Hematopoietic multipotent progenitor cell (in vitro differentiated cells): ENCODE measurements at regions not wholly inside any gene's neighbourhood (a gene's known extent, or its start where the extent isn't known, plus 50 kb on each side); places are given as distances from the start of the nearest gene placed in this dataset.

Experiments used
- DNase-seq, 3 donors: peaks; one replicate each; pipeline ENCODE4 v3.0.0-alpha.2; 2011 to 2015; ENCODE audit warnings: low read depth in 2 of 3, low spot score in 2 of 3

DNA sequence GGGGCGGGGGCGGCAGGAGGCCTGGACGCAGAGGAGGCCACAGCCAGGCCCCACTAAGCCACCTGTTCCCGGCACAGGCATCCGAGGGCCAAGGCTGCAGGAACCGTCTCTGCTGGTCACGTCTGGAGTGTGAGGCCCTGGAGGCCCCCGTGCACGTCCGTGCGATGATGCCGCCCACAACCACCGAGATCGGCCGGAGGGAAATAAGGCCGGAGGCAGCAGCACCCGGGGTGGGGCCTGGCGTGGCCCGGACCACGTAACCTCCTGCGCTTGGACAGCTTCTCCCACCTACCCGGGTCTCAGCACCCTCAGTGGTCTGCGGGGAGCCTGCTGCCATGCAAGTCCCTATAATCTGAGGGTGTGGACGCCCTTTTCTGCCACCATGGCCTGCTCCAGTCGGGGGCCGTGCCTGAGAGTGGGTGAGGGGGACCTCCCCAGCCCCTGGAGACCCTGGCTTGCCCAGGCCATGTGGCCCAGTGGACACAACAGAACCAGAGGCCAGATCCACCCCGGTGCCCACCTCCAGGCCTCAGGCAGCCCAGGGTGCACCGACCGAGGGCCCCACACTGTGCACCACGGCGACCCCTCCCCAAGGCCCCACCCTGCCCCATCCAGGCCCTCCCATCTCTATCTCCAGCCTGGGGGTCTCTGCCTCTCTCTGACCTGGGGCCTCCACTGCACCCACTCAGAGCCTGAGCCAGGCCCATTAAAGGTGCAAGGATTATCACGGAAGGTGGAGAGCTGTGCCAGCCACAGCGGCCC is 83.1 kb downstream of the PDGFA start:
- no peak for DNase-seq

- no peak for DNase-seq
Measured at GRCh38 chr7:437329-438251, 82.1 kb downstream of the PDGFA start.

DNA sequence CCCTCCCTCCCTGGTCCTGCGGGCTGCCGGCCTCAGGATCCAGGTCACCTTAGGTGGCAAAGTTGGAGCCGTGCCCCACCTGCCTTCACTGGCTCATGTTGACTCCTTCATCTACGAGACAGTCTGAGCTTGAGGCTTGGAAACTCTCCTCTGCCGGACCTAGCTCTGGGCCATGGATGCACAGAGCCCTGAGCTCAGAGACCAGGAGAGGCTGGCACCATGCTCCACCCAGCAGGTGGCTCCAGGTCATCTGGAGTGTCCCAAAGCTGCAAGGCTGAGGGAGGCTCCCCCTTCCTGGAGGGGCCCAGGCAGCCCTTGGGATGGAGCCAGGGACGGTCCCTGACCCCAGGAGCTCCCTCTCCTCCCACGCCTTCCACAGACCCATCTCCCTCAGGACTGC is 81.3 kb downstream of the PDGFA start:
- no peak for DNase-seq

GRCh38 chr7:438916-439315 is 80.7 kb downstream of the PDGFA start:
- DNase-seq = no peak

DNA sequence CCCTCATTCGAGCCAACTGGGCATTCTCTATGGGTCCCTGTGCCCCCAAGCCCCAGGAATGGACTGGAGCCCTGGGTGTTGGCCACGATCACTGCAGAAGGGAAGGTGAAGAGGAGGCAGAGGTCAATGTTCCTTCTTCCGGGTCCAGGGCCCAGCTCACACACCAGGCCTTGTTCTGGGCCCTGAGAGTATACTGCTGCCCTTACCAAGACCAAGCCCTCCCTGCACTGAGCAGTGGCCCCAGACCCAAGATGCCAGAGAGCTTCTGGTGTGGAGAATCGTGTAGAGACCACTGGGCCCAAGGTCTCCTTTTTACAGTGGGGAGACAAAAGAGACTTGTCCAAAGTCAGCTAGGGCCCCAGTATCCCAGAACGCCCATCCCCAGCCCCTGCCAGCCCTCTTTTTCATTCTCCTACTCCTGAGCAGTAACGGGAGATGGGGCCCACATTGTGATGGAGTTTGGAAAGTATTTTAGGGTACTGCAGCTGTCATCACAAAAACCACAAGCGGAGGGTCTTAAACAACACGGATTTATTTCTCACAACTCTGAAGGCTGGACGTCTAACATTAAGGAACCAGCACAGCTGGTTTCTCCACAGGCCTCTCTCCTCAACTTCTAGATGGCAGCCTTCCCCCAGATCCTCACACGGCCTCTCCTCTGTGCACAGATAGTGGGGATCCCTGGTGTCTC is 79.4 kb downstream of the PDGFA start:
- no peak for DNase-seq

DNA sequence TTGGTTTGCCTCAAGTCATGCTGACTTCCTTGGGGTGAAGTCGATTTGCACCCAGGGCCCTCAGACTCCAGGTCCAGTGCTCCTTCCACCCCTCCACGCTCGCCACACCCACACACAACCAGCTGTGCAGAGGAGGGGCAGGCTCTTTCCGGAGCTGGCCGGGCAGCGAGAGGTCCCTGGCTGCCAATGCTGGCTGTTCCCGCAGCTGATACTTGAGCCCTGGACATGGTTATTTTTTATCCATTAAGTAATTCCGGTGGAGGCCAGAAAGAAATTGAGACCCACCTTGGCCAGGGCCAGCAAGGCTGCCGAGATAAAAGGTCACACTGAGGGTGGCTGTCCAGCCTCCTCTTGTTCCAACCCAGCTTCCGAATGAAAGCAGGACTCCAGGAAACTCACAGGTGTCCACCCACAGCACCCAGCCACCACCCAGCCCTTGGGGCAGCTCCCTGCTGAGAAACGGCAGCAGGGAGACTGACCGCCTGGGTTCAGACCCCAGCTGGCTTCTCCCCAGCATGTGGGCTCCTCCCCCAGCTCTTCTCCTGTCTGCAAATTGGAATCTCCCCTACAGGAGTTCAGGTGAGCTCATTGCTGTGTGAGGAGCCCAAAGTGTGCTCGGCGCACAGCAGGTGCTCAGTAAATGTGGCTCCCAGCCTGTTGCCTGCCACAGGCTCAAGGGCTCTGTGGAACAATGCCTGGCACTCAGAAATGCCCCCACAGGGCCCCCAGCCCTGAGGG is 77.8 kb downstream of the PDGFA start:
- DNase-seq = no peak

- DNase-seq = no peak
Measured at GRCh38 chr7:442457-442856, 77.2 kb downstream of the PDGFA start.

DNA sequence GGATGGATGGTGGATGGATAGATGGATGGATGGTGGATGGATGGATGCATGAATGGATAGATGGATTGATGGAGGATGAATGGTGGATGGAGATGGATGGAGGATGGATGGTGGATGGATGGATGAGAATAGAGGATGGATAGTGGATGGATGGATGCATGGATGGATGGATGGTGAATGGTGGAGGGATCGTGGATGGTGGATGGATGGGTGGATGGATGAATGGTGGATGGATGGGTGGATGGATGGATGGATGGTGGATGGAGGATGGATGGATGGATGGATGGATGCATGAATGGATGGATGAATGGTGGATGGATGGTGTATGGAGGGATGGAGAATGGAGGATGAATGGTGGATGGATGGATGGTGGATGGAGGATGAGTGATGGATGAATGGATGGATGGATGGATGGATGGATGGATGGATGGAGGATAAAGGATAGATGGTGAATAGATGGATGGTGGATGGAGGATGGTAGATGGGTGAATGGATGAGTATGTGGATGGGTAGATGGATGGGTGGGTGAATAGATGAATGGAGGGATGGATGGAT is 76.3 kb downstream of the PDGFA start:
- DNase-seq = no peak

DNA sequence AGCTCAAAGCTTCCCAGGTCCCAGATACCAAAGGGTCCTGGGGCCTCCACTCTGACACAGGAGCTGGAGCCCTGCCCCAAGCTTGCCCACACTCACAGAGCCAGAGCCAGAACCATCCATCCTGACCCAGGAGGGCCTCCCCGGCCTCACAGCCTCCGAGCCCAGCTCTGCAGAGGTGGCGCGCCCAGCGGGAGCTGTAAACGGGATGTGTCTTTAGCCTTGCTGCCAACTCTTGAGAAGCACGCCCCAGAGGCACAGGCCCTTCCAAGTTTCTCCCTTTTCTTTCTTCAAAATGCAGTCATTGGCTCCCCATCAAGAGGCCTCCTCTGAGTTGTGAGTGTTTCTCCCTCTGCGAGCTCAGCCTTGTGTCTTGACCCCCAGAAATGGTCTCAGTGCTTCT is 75.0 kb downstream of the PDGFA start:
- DNase-seq = no peak

- DNase-seq = no peak
Measured at GRCh38 chr7:445020-445419, 74.6 kb downstream of the PDGFA start.

DNA sequence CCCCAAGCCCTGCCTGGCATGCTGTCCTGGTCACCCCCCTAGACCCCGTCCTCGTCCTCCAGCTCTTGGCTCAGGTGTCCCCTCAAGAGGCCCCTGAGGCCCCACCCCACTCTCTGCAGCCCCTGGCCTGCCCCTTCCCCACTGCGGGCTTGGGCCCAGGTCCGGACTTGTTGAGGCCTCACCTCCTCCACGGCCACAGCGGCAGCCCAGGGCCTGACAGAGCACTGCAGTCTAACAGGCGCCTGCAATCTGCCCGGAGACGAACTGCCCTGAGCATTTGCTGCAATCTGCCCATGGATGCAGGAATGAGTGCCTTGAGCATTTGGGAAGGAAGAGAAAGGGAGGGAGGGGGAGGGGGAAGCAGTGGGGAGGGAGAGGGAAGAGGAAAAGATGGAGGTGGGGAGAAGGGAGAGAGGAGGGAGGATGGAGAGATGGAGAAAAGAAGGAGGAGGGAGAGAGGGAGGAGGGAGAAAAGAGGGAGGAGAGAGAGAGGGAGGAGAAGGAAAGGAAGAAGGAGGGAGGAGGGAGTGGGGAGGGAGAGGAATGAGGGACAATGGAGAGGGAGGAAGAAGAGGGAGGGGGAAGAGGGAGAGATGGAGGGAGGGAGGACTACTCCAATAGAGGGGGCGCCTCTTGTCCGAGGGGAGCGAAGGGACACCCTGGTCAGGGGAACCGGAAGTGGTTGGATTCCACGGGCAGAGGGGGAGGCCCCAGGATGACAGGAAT is 73.9 kb downstream of the PDGFA start:
- no peak for DNase-seq

DNA sequence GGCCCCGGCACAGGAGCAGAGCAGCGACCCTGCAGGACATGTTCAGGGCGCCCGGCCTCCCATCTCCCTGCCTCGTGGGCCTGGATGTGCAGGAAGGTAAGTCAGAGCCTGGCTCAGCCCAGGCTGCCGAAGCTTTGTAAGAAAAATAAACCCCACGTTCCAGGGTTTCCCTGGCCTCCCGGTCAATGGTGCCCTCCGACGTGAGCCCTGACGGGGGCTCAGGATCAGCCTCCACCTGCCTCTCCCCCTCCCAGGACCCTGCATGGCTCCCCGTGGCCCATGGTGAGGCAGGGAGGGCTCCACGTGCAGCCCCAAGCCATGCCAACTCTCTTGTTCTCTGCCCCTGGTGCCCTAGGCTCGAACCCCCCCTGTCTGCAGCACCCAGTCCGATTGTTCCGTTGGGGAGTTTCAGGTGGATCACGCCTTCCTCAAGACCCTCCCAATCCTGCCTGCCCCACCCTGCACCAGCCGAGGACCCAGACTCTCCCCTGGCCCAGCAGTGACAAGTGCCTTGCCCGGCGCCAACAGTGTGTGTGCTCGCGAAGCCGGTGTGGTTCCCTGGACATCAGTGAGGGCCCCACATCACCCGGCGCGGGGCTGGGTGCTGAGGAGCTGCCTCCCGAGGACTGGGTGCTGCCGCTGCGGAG is 73.2 kb downstream of the PDGFA start:
- no peak for DNase-seq
